ENCODE measurements at regions not wholly inside any gene's neighbourhood (a gene's known extent, or its start where the extent isn't known, plus 50 kb on each side); places are given as distances from the start of the nearest gene placed in this dataset.

GRCh38 chr5:160488394-160489325, 67.0 kb downstream of the PTTG1 start:
- TF ChIP-seq PAX5 (IDR thresholded peaks at IDR 0.05; ENCODE audit: insufficient read depth, low read length, severe bottlenecking) (no peak), POLR2A (IDR thresholded peaks at IDR 0.05; ENCODE audit: low read depth, low read length) (no peak; the same call in 1 of the 2 replicates), POLR2AphosphoS5 (IDR thresholded peaks at IDR 0.05; ENCODE audit: low read depth, low read length) (no peak), POU2F2 (IDR thresholded peaks at IDR 0.05; ENCODE audit: low read depth, low read length) (no peak)
